Naive thymus-derived CD4-positive, alpha-beta T cell (primary cell): ENCODE measurements at regions not wholly inside any gene's neighbourhood (a gene's known extent, or its start where the extent isn't known, plus 50 kb on each side); places are given as distances from the start of the nearest gene placed in this dataset.

ENCODE experiments used
- ATAC-seq: fragments of 150-1000 bp; cut with Tn5 transposase; 2 replicates; pipeline ENCODE4 v1.10.0; 2021; ENCODE audit warnings: mild to moderate bottlenecking, moderate library complexity
- CTCF ChIA-PET: fragments of 350-600 bp; sonication (Branson Sonifier 250); formaldehyde crosslinking; loops from one replicate; lab custom pipeline; 2021; ENCODE audit warnings: antibody characterized with exemption; lab: Charles Lee
- POLR2A ChIA-PET: fragments of 350-600 bp; sonication (Branson Sonifier 250); formaldehyde crosslinking; loops from one replicate; lab custom pipeline; 2021; ENCODE audit warnings: antibody characterized with exemption, inconsistent platforms; lab: Charles Lee
- DNase-seq, 9 donors: peaks; one replicate each; pipeline versions ENCODE4 v3.0.0 to v3.0.0-alpha.2; 2020 to 2022; ENCODE audit warnings: mixed read lengths in 1 of 9
- H3K27ac ChIP-seq: one replicate; pipeline ENCODE4 v1.7.0; 2013; ENCODE audit warnings: mild to moderate bottlenecking, low read depth, low read length, moderate library complexity
- H3K27me3 ChIP-seq, 2 donors: one replicate each; pipeline ENCODE4 v1.7.0; 2013; ENCODE audit warnings: low read length in 2 of 2, mild to moderate bottlenecking in 2 of 2, moderate library complexity in 2 of 2; ENCODE audit not compliant: control insufficient read depth in 2 of 2, insufficient read depth in 2 of 2
- H3K36me3 ChIP-seq, 3 experiments: 1 replicate in 2 of 3; 2 replicates in 1 of 3; pipeline ENCODE4 v1.7.0; 2013; ENCODE audit warnings: low read length in 3 of 3, mild to moderate bottlenecking in 3 of 3, moderate library complexity in 1 of 3; ENCODE audit not compliant: insufficient read depth in 3 of 3, control insufficient read depth in 2 of 3
- H3K4me1 ChIP-seq, 2 donors: one replicate each; pipeline ENCODE4 v1.7.0; 2013; ENCODE audit warnings: low read length in 2 of 2, mild to moderate bottlenecking in 2 of 2, moderate library complexity in 1 of 2; ENCODE audit not compliant: control insufficient read depth in 2 of 2, insufficient read depth in 2 of 2
- H3K4me3 ChIP-seq: 2 replicates; pipeline ENCODE4 v1.7.0; 2013; ENCODE audit warnings: mild to moderate bottlenecking, low read length
- H3K9me3 ChIP-seq, 3 experiments: 1 replicate in 2 of 3; 2 replicates in 1 of 3; pipeline ENCODE4 v1.7.0; 2013; ENCODE audit warnings: low read length in 3 of 3; ENCODE audit not compliant: control insufficient read depth in 2 of 3
- H3K27ac Mint-ChIP-seq, 9 donors: one replicate each; pipeline ENCODE4 v1.8.0; 2020 to 2022; ENCODE audit warnings: mixed read lengths in 9 of 9, mild to moderate bottlenecking in 8 of 9, moderate library complexity in 5 of 9, inconsistent platforms in 2 of 9
- H3K27me3 Mint-ChIP-seq, 5 donors: one replicate each; pipeline ENCODE4 v1.8.0; 2021 to 2022; ENCODE audit warnings: mixed read lengths in 5 of 5, mild to moderate bottlenecking in 1 of 5
- H3K36me3 Mint-ChIP-seq, 5 donors: one replicate each; pipeline ENCODE4 v1.8.0; 2020 to 2022; ENCODE audit warnings: mixed read lengths in 5 of 5, mild to moderate bottlenecking in 3 of 5, inconsistent platforms in 1 of 5
- H3K4me1 Mint-ChIP-seq, 7 donors: one replicate each; pipeline ENCODE4 v1.8.0; 2020 to 2022; ENCODE audit warnings: mixed read lengths in 7 of 7, mild to moderate bottlenecking in 3 of 7, inconsistent platforms in 1 of 7
- H3K4me3 Mint-ChIP-seq, 10 donors: one replicate each; pipeline ENCODE4 v1.8.0; 2020 to 2022; ENCODE audit warnings: mild to moderate bottlenecking in 10 of 10, mixed read lengths in 10 of 10, moderate library complexity in 6 of 10, inconsistent platforms in 2 of 10
- H3K9me3 Mint-ChIP-seq, 11 donors: one replicate each; pipeline ENCODE4 v1.8.0; 2020 to 2022; ENCODE audit warnings: mixed read lengths in 11 of 11, mild to moderate bottlenecking in 4 of 11, inconsistent platforms in 1 of 11, moderate library complexity in 1 of 11
- intact Hi-C, 2 donors: fragments of 100-400 bp; cut with micrococcal nuclease; formaldehyde crosslinking; loops; one replicate each; pipeline ENCODE4 v1.15.1; 2023

- Histone ChIP-seq H3K4me3 (no peak overlapping the region), H3K4me1 (no peaks in the 10 kb centered on the region), H3K36me3 (no peaks in the 10 kb centered on the region), H3K27ac (no peak overlapping the region), H3K9me3 (no peaks in the 10 kb centered on the region), H3K27me3 (no peaks in the 10 kb centered on the region)
- no peak for ATAC-seq
- no peaks in the 10 kb centered on the region for H3K36me3 Mint-ChIP-seq
- H3K4me3 Mint-ChIP-seq, result no peak overlapping the region
- H3K4me1 Mint-ChIP-seq, result no peaks in the 10 kb centered on the region
- no peaks in the 10 kb centered on the region for H3K27me3 Mint-ChIP-seq
- no peak for DNase-seq
- intact Hi-C loops, result no loop called here
- peaks cover 2 to 10% (median 6%) of the 10 kb centered on the region in 11 donors for H3K9me3 Mint-ChIP-seq
- no peak overlapping the region for H3K27ac Mint-ChIP-seq
- CTCF ChIA-PET, result no interaction called here
- POLR2A ChIA-PET, result no interaction called here
These were observed 157.8 kb upstream of the PCDH15 start for GRCh38 chr10:54958844-54959243.

DNA sequence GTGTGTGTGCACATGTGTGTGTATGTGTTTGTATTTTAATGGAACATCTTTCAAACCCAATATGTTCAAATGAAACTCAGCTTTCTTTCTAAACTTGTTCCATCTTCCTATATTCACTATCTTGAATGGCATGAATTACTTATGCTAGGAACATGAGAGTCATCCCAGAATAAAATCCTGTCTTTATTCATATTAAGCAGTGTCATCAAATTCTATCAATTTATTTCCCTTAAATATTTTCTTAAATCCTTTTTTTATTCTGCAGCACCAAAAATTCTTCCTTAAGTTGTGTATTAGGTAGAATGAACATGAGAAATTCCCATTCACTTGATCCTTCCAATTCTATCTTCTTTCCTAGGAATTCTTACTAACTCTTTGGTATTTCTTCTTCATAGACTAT lies 146.6 kb upstream of the PCDH15 start:
- Histone ChIP-seq H3K4me3 (no peak overlapping the region), H3K9me3 (no peaks in the 10 kb centered on the region), H3K27me3 (no peaks in the 10 kb centered on the region), H3K4me1 (no peaks in the 10 kb centered on the region), H3K27ac (no peak overlapping the region), H3K36me3 (no peaks in the 10 kb centered on the region)
- ChIA-PET POLR2A (no interaction called here), CTCF (no interaction called here)
- DNase-seq (no peak), ATAC-seq (no peak)
- intact Hi-C loops, result no loop called here
- Mint-ChIP-seq H3K27me3 (no peaks in the 10 kb centered on the region), H3K9me3 (peaks cover 0 to 18% (median 3%) of the 10 kb centered on the region in 11 donors), H3K4me1 (no peaks in the 10 kb centered on the region), H3K27ac (no peak overlapping the region), H3K36me3 (no peaks in the 10 kb centered on the region), H3K4me3 (no peak overlapping the region)

- intact Hi-C loops, result no loop called here
- H3K27ac ChIP-seq, result no peak overlapping the region
- no peaks in the 10 kb centered on the region for H3K36me3 ChIP-seq
- DNase-seq (no peak), ATAC-seq (no peak)
- no peaks in the 10 kb centered on the region for H3K9me3 ChIP-seq
- H3K36me3 Mint-ChIP-seq, result no peaks in the 10 kb centered on the region
- no peak overlapping the region for H3K27ac Mint-ChIP-seq
- ChIA-PET POLR2A (no interaction called here), CTCF (no interaction called here)
- no peak overlapping the region for H3K4me3 ChIP-seq
- no peaks in the 10 kb centered on the region for H3K4me1 ChIP-seq
- no peak overlapping the region for H3K4me3 Mint-ChIP-seq
- H3K27me3 ChIP-seq, result no peaks in the 10 kb centered on the region
- peaks cover 0 to 17% (median 4%) of the 10 kb centered on the region in 11 donors for H3K9me3 Mint-ChIP-seq
- no peaks in the 10 kb centered on the region for H3K27me3 Mint-ChIP-seq
- no peaks in the 10 kb centered on the region for H3K4me1 Mint-ChIP-seq
These were observed 139.4 kb upstream of the PCDH15 start for GRCh38 chr10:54940418-54940817.

GRCh38 chr10:54914049-54914448 lies 113.0 kb upstream of the PCDH15 start:
- Mint-ChIP-seq H3K36me3 (no peaks in the 10 kb centered on the region), H3K4me3 (no peak overlapping the region), H3K27ac (no peak overlapping the region), H3K27me3 (no peaks in the 10 kb centered on the region), H3K4me1 (no peaks in the 10 kb centered on the region), H3K9me3 (peaks cover 0 to 31% (median 8%) of the 10 kb centered on the region in 11 donors)
- Histone ChIP-seq H3K27ac (no peak overlapping the region), H3K27me3 (no peaks in the 10 kb centered on the region), H3K36me3 (no peaks in the 10 kb centered on the region), H3K9me3 (no peaks in the 10 kb centered on the region), H3K4me3 (no peak overlapping the region), H3K4me1 (no peaks in the 10 kb centered on the region)
- ATAC-seq (no peak), DNase-seq (no peak)
- ChIA-PET POLR2A (no interaction called here), CTCF (interaction anchor here (0.5 kb wide), 1 partner anchor 11 kb away, joined by 3 read pairs; no protein-coding TSS in a partner anchor)
- intact Hi-C loops, result no loop called here

DNA sequence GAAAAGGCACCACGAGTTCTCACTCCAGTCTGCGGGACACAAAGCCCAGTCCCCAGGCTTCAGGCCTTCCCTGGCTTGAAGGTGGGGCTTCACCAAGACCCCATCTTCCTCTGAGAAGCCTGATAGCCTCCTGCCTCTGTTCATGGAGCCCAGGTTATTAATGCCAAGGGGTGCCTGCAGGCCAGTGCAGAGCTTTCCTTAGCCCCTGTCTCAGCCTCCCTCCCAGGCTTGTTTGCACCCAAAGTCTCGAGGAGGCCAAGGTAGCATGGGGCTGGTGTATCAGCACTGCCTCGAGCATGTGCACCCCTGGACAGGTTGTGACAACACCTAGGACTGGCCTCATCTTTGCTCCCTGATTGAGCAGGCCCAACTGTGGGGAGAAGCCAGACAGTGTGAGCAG lies 108.1 kb upstream of the PCDH15 start:
- H3K9me3 ChIP-seq, result no peaks in the 10 kb centered on the region
- ChIA-PET CTCF (no interaction called here), POLR2A (no interaction called here)
- no peak overlapping the region for H3K27ac ChIP-seq
- intact Hi-C loops, result no loop called here
- no peaks in the 10 kb centered on the region for H3K4me1 ChIP-seq
- Mint-ChIP-seq H3K9me3 (peaks cover 0 to 23% (median 7%) of the 10 kb centered on the region in 11 donors), H3K27me3 (no peaks in the 10 kb centered on the region), H3K36me3 (no peaks in the 10 kb centered on the region), H3K27ac (no peak overlapping the region), H3K4me3 (no peak overlapping the region), H3K4me1 (no peaks in the 10 kb centered on the region)
- no peaks in the 10 kb centered on the region for H3K27me3 ChIP-seq
- H3K36me3 ChIP-seq, result no peaks in the 10 kb centered on the region
- ATAC-seq (no peak), DNase-seq (no peak)
- no peak overlapping the region for H3K4me3 ChIP-seq

DNA sequence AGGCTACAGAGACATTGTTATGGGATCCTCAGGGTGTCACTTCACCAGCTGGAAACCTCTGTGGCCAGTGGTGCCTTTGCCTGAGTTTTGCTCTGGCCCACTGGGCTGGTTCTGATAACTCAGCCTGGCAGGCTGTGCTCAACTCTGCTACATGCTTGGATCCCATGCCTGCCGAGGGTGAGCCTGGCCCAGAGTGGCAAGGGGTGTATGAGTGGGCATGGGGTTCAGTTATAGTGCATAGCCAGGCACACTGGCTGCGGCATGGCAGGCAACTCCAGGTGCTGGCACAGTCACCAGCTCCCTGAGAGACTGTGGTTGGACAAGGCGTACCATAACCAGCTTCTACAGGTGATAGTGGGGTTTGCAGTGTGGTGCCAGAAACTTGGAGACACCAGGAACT lies 107.0 kb upstream of the PCDH15 start:
- Mint-ChIP-seq H3K9me3 (peaks cover 0 to 23% (median 6%) of the 10 kb centered on the region in 11 donors), H3K4me3 (no peak overlapping the region), H3K4me1 (no peaks in the 10 kb centered on the region), H3K27me3 (no peaks in the 10 kb centered on the region), H3K27ac (no peak overlapping the region), H3K36me3 (no peaks in the 10 kb centered on the region)
- DNase-seq, result no peak
- intact Hi-C loops, result no loop called here
- Histone ChIP-seq H3K36me3 (no peaks in the 10 kb centered on the region), H3K27ac (no peak overlapping the region), H3K4me3 (no peak overlapping the region), H3K9me3 (no peaks in the 10 kb centered on the region), H3K27me3 (no peaks in the 10 kb centered on the region), H3K4me1 (no peaks in the 10 kb centered on the region)
- peak; percentile 10 for ATAC-seq
- ChIA-PET POLR2A (no interaction called here), CTCF (no interaction called here)

GRCh38 chr10:54906940-54907339 lies 105.9 kb upstream of the PCDH15 start:
- Histone ChIP-seq H3K36me3 (no peaks in the 10 kb centered on the region), H3K4me1 (no peaks in the 10 kb centered on the region), H3K27ac (no peak overlapping the region), H3K27me3 (no peaks in the 10 kb centered on the region), H3K9me3 (no peaks in the 10 kb centered on the region), H3K4me3 (no peak overlapping the region)
- DNase-seq (no peak), ATAC-seq (no peak)
- H3K4me1 Mint-ChIP-seq, result no peaks in the 10 kb centered on the region
- CTCF ChIA-PET, result no interaction called here
- no peaks in the 10 kb centered on the region for H3K27me3 Mint-ChIP-seq
- no peak overlapping the region for H3K4me3 Mint-ChIP-seq
- peaks cover 0 to 27% (median 4%) of the 10 kb centered on the region in 11 donors for H3K9me3 Mint-ChIP-seq
- POLR2A ChIA-PET, result no interaction called here
- intact Hi-C loops, result no loop called here
- H3K36me3 Mint-ChIP-seq, result no peaks in the 10 kb centered on the region
- no peak overlapping the region for H3K27ac Mint-ChIP-seq
